Vagina (tissue), 2 donors: ENCODE measurements at regions not wholly inside any gene's neighbourhood (a gene's known extent, or its start where the extent isn't known, plus 50 kb on each side); places are given as distances from the start of the nearest gene placed in this dataset.

Experiments
- DNase-seq, 2 donors: peaks; one replicate each; pipeline ENCODE4 v3.0.0-alpha.2; 2017; ENCODE audit errors: extremely low spot score in 2 of 2
- H3K27ac ChIP-seq: fragments of 200-600 bp; sonication (generic); one replicate; pipeline ENCODE4 v1.5.1; 2019
- H3K27me3 ChIP-seq: fragments of 200-600 bp; sonication (generic); one replicate; pipeline ENCODE4 v1.5.1; 2019
- H3K36me3 ChIP-seq, 2 donors: fragments of 200-600 bp; sonication (generic); one replicate each; pipeline ENCODE4 v1.5.1; 2017 to 2019
- H3K4me1 ChIP-seq: fragments of 200-600 bp; sonication (generic); one replicate; pipeline ENCODE4 v1.5.1; 2019
- H3K4me3 ChIP-seq, 2 donors: fragments of 200-600 bp; sonication (generic); 1 replicate in 1 of 2; 2 replicates in 1 of 2; pipeline ENCODE4 v1.5.1; 2016 to 2019
- H3K9me3 ChIP-seq: fragments of 200-600 bp; sonication (generic); one replicate; pipeline ENCODE4 v1.5.1; 2019
- CTCF ChIP-seq, 3 experiments: fragments of 450-650 bp in 2 of 3; fragments of 200-600 bp in 1 of 3; sonication (generic) in 1 of 3; IDR thresholded peaks; one replicate each; pipeline ENCODE4 v1.5.1; 2017 to 2019; ENCODE audit warnings: antibody characterized with exemption in 3 of 3, mild to moderate bottlenecking in 2 of 3, moderate library complexity in 2 of 3
- POLR2A ChIP-seq, 2 donors: fragments of 450-650 bp; IDR thresholded peaks; one replicate each; pipeline ENCODE4 v1.6.1; 2017; ENCODE audit warnings: antibody characterized with exemption in 2 of 2, mild to moderate bottlenecking in 2 of 2, moderate library complexity in 2 of 2
- POLR2AphosphoS5 ChIP-seq, 2 donors: sonication (generic); formaldehyde crosslinking; IDR thresholded peaks; one replicate each; pipeline ENCODE4 v1.9.0; 2017; ENCODE audit warnings: antibody characterized with exemption in 2 of 2, mild to moderate bottlenecking in 2 of 2, low read depth in 1 of 2; ENCODE audit not compliant: insufficient read depth in 1 of 2
- intact Hi-C: fragments of 100-400 bp; cut with DNase I; formaldehyde crosslinking; loops from one replicate; pipeline ENCODE4 v1.15.1; 2023

- DNase-seq: no peak
- H3K4me1 ChIP-seq: no peaks in the 10 kb centered on the region
- intact Hi-C loops: no loop called here
- no peak for TF ChIP-seq CTCF (IDR thresholded peaks at IDR 0.05)
- no peak for TF ChIP-seq POLR2AphosphoS5 (IDR thresholded peaks at IDR 0.05; ENCODE audit: insufficient read depth in 1 of 2, low read depth in 1 of 2)
- no peak for TF ChIP-seq POLR2A (IDR thresholded peaks at IDR 0.05)
- H3K27ac ChIP-seq: no peak overlapping the region
- H3K9me3 ChIP-seq: no peaks in the 10 kb centered on the region
- no peaks in the 10 kb centered on the region for H3K36me3 ChIP-seq
- no peak overlapping the region for H3K4me3 ChIP-seq
- no peaks in the 10 kb centered on the region for H3K27me3 ChIP-seq
These were observed 91.9 kb downstream of the CTTN start for GRCh38 chr11:70490208-70490607.

- no peak for TF ChIP-seq POLR2A (IDR thresholded peaks at IDR 0.05)
- no peak for TF ChIP-seq CTCF (IDR thresholded peaks at IDR 0.05)
- TF ChIP-seq POLR2AphosphoS5 (IDR thresholded peaks at IDR 0.05; ENCODE audit: insufficient read depth in 1 of 2, low read depth in 1 of 2): no peak
- Histone ChIP-seq H3K27me3 (no peaks in the 10 kb centered on the region), H3K27ac (no peak overlapping the region), H3K9me3 (no peaks in the 10 kb centered on the region), H3K4me3 (no peak overlapping the region), H3K36me3 (no peaks in the 10 kb centered on the region), H3K4me1 (no peaks in the 10 kb centered on the region)
- DNase-seq: no peak
- intact Hi-C loops: no loop called here
These were observed 92.6 kb downstream of the CTTN start for GRCh38 chr11:70490723-70491558.

GRCh38 chr11:70491696-70492472, 93.6 kb downstream of the CTTN start:
- TF ChIP-seq POLR2A (IDR thresholded peaks at IDR 0.05) (no peak), CTCF (IDR thresholded peaks at IDR 0.05) (no peak), POLR2AphosphoS5 (IDR thresholded peaks at IDR 0.05; ENCODE audit: insufficient read depth in 1 of 2, low read depth in 1 of 2) (no peak)

GRCh38 chr11:70493089-70493474, 94.8 kb downstream of the CTTN start:
- no peaks in the 10 kb centered on the region for H3K9me3 ChIP-seq
- no peaks in the 10 kb centered on the region for H3K4me1 ChIP-seq
- H3K36me3 ChIP-seq: no peaks in the 10 kb centered on the region
- no peak for DNase-seq
- no peaks in the 10 kb centered on the region for H3K27me3 ChIP-seq
- intact Hi-C loops: no loop called here
- no peak overlapping the region for H3K27ac ChIP-seq
- H3K4me3 ChIP-seq: no peak overlapping the region
- TF ChIP-seq POLR2A (IDR thresholded peaks at IDR 0.05): no peak

More at GRCh38 chr11:70491696-70492472, 93.6 kb downstream of the CTTN start:
- DNase-seq: no peak
- H3K27me3 ChIP-seq: no peaks in the 10 kb centered on the region
- intact Hi-C loops: no loop called here
- no peak overlapping the region for H3K4me3 ChIP-seq
- H3K27ac ChIP-seq: no peak overlapping the region
- no peaks in the 10 kb centered on the region for H3K4me1 ChIP-seq
- no peaks in the 10 kb centered on the region for H3K36me3 ChIP-seq
- no peaks in the 10 kb centered on the region for H3K9me3 ChIP-seq

- Histone ChIP-seq H3K27me3 (no peaks in the 10 kb centered on the region), H3K36me3 (no peaks in the 10 kb centered on the region), H3K9me3 (no peaks in the 10 kb centered on the region), H3K4me3 (no peak overlapping the region), H3K4me1 (no peaks in the 10 kb centered on the region), H3K27ac (no peak overlapping the region)
- no peak for DNase-seq
- intact Hi-C loops: no loop called here
- no peak for TF ChIP-seq POLR2AphosphoS5 (IDR thresholded peaks at IDR 0.05; ENCODE audit: insufficient read depth in 1 of 2, low read depth in 1 of 2)
- TF ChIP-seq POLR2A (IDR thresholded peaks at IDR 0.05): no peak
- TF ChIP-seq CTCF (IDR thresholded peaks at IDR 0.05): no peak
These were observed 95.6 kb downstream of the CTTN start for GRCh38 chr11:70493891-70494290.
